Esophagus muscularis mucosa (tissue), 4 donors: ENCODE measurements at regions not wholly inside any gene's neighbourhood (a gene's known extent, or its start where the extent isn't known, plus 50 kb on each side); places are given as distances from the start of the nearest gene placed in this dataset.
A peak's percentile ranks its signal among the peaks of the same experiment; 100 is the strongest.

Experiments used
- DNase-seq: peaks from one replicate; pipeline ENCODE4 v3.0.0-alpha.2; 2017; ENCODE audit errors: extremely low spot score
- H3K27ac ChIP-seq, 4 donors: fragments of 200-600 bp; sonication (generic); replicated peaks in 1 of 4; 1 replicate in 3 of 4; 2 replicates in 1 of 4; pipeline ENCODE4 v1.5.1; 2016 to 2019; ENCODE audit warnings: mild to moderate bottlenecking in 1 of 4
- H3K27me3 ChIP-seq, 4 donors: fragments of 200-600 bp; sonication (generic); one replicate each; pipeline versions ENCODE4 v1.5.1 to v1.6.0; 2016 to 2019
- H3K36me3 ChIP-seq, 4 donors: fragments of 200-600 bp; sonication (generic); one replicate each; pipeline ENCODE4 v1.5.1; 2016 to 2019
- H3K4me1 ChIP-seq, 4 donors: fragments of 200-600 bp; sonication (generic); one replicate each; pipeline ENCODE4 v1.5.1; 2016 to 2019
- H3K4me3 ChIP-seq, 4 donors: fragments of 200-600 bp; sonication (generic); 1 replicate in 2 of 4; 2 replicates in 2 of 4; pipeline ENCODE4 v1.5.1; 2016 to 2019; ENCODE audit warnings: mild to moderate bottlenecking in 4 of 4, moderate library complexity in 1 of 4
- H3K9me3 ChIP-seq, 4 donors: fragments of 200-600 bp; sonication (generic); 1 replicate in 3 of 4; 2 replicates in 1 of 4; pipeline ENCODE4 v1.5.1; 2016 to 2019
- EP300 ChIP-seq: sonication (generic); formaldehyde crosslinking; IDR thresholded peaks from one replicate; pipeline ENCODE4 v1.6.1; 2017; ENCODE audit warnings: antibody characterized with exemption
- POLR2A ChIP-seq: fragments of 450-650 bp; IDR thresholded peaks from one replicate; pipeline ENCODE4 v1.6.1; 2017; ENCODE audit warnings: antibody characterized with exemption, moderate library complexity, mild to moderate bottlenecking, low read depth
- POLR2AphosphoS5 ChIP-seq, 2 donors: sonication (generic); formaldehyde crosslinking; IDR thresholded peaks; one replicate each; pipeline ENCODE4 v1.6.1; 2017; ENCODE audit warnings: antibody characterized with exemption in 2 of 2
- WGBS: methylation state at CpG from one replicate; pipeline ENCODE4 v1.1.5; 2018; 5-methylcytosine and 5-hydroxymethylcytosine counted together
- intact Hi-C: fragments of 100-400 bp; cut with DNase I; formaldehyde crosslinking; loops from one replicate; pipeline ENCODE4 v1.15.1; 2023
- TF ChIP-seq, protein P1 (sequence below), 3 experiments: fragments of 200-600 bp in 2 of 3; fragments of 450-650 bp in 1 of 3; sonication (generic) in 2 of 3; IDR thresholded peaks; one replicate each; pipeline ENCODE4 v1.5.1; 2017 to 2019; ENCODE audit warnings: antibody characterized with exemption in 3 of 3, mild to moderate bottlenecking in 2 of 3, moderate library complexity in 1 of 3

DNA sequence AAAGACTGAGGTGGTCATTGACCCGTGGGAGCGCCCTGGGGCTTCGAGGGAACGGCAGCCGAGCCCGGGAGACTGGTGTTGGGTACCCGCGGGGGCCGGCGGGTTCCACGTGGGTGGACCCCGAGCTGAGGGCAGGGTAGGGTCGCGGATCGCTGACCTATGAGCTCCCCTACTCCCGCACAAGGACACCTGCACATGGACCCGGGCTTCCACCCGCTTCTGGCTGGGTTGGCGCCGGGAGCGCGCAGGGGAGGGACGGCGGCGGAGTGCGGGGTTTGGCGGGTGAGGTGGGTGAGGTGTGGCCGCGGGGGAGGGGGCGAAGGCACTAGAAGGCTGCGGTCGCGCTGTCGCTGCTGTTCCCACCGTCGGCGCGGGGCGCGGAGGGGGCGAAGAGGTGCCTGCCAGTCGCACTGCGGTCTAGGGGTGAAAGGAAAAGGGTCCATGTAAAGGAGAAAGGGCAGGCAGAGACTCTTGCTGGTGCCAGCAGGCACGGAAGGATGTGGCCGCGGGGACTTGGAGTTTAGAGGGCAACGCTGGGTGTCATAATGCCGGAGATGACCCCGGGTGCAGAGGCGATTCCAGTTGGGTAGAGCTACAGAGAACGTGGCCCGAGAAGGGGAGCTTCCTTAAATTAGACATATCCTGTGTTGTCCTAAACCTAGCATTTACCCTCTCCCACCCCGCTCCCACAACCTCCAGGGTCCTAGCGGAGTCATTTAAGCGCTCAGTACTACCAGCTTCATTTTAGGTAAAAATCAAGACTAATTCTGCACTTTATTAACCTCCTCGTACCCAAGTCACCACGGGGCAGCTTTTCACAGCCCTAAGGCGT is 245.9 kb upstream of the TOPAZ1 start:
- Histone ChIP-seq H3K27ac (no peak overlapping the region), H3K27me3 (peaks cover 14 to 100% (median 62%) of the 10 kb centered on the region in 4 donors), H3K4me1 (peaks cover 47 to 53% (median 53%) of the 10 kb centered on the region in 4 donors), H3K9me3 (peaks cover 0 to 17% (median 9%) of the 10 kb centered on the region in 4 donors), H3K4me3 (peak overlapping the region; percentile 35 to 58 (median 44)), H3K36me3 (no peaks in the 10 kb centered on the region)
- intact Hi-C loops = no loop called here
- no peak for DNase-seq
- WGBS = 8% methylated on average over 24 of the region's 58 CpGs
- TF ChIP-seq EP300 (no peak), POLR2AphosphoS5 (IDR thresholded peaks at IDR 0.05) (no peak), POLR2A (no peak)
- TF ChIP-seq, protein P1, sequence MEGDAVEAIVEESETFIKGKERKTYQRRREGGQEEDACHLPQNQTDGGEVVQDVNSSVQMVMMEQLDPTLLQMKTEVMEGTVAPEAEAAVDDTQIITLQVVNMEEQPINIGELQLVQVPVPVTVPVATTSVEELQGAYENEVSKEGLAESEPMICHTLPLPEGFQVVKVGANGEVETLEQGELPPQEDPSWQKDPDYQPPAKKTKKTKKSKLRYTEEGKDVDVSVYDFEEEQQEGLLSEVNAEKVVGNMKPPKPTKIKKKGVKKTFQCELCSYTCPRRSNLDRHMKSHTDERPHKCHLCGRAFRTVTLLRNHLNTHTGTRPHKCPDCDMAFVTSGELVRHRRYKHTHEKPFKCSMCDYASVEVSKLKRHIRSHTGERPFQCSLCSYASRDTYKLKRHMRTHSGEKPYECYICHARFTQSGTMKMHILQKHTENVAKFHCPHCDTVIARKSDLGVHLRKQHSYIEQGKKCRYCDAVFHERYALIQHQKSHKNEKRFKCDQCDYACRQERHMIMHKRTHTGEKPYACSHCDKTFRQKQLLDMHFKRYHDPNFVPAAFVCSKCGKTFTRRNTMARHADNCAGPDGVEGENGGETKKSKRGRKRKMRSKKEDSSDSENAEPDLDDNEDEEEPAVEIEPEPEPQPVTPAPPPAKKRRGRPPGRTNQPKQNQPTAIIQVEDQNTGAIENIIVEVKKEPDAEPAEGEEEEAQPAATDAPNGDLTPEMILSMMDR (IDR thresholded peaks at IDR 0.05) = no peak

DNA sequence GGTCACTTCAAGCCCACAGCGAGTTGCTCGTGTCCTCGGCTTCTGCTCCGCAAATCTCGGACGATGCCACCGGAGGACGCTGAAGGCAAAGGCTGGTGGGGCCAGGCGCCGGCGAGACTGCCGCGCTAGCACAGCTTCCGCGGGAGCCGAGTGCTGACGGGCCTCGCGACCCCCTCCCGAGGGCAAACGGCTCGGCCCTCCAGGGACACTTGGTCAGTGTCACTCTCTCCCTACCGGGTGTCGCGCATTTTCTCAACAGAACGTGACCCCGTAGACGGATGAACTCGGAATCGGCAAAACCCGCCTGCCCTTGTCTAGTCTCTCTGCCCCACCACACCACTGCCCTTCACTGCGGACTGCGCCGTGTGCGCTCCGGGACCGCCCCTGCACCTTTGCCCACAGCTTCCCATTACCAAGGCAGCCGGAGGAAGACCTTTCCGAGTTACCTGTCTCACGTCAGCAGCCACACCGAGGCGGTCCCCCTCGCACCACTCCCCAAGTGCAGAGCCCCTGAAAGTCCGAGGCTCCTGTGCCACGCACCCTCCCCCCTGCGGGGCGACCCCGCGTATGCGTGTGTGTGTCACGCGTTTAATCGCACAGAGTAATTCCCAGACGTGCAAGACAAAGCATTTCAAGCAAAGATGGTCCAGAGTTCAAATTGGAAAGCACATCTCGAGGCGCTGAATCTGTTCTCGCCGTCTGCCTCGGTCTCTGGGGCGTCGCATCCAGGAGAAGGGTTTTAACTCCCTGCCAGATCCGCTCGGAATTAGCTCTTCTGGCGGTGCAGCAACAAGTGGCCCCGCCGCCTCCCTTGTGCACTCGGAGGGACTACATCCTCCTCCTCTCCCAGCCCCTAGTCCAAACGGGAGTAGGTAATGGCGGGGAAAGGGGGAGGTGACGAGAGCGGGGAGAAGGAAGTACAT is 245.0 kb upstream of the TOPAZ1 start:
- WGBS = 1% methylated on average over 38 of the region's 71 CpGs
- Histone ChIP-seq H3K36me3 (no peaks in the 10 kb centered on the region), H3K9me3 (peaks cover 0 to 13% (median 1%) of the 10 kb centered on the region in 4 donors), H3K27me3 (peaks cover 14 to 100% (median 63%) of the 10 kb centered on the region in 4 donors), H3K4me1 (peaks cover 47 to 53% (median 53%) of the 10 kb centered on the region in 4 donors), H3K4me3 (peak overlapping the region; percentile 19 to 58 (median 43)), H3K27ac (no peak overlapping the region)
- intact Hi-C loops = no loop called here
- TF ChIP-seq, protein P1 (IDR thresholded peaks at IDR 0.05) = no peak
- no peak for TF ChIP-seq POLR2A
- no peak for TF ChIP-seq EP300
- TF ChIP-seq POLR2AphosphoS5 (IDR thresholded peaks at IDR 0.05) = no peak
- DNase-seq = no peak

DNA sequence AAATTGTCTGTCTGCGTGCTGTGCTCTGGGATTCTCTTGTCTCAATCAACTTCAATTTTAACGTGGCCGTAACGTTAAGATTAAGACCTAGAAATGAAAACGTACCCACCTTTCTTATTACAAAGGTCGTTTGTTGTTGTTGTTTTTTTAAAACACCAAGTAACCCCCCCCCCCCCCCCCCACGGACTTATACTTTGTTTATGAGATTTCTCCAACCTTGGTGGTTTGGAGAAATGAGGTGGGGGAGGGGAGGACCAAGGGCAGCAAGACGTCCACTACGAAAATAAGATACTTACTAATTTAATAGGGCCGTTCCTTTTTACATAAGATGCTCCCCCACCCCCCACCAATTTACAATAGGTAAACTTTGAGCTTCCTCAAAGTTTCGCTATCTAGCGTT is 244.4 kb upstream of the TOPAZ1 start:
- intact Hi-C loops = no loop called here
- Histone ChIP-seq H3K9me3 (peaks cover 0 to 7% (median 0%) of the 10 kb centered on the region in 4 donors), H3K4me3 (peak overlapping the region in 3 of 4 donors; percentile 35 to 62 (median 58)), H3K27ac (no peak overlapping the region), H3K27me3 (peaks cover 14 to 99% (median 63%) of the 10 kb centered on the region in 4 donors), H3K4me1 (peaks cover 47 to 53% (median 53%) of the 10 kb centered on the region in 4 donors), H3K36me3 (no peaks in the 10 kb centered on the region)
- DNase-seq = no peak
- TF ChIP-seq, protein P1 (IDR thresholded peaks at IDR 0.05) = no peak
- TF ChIP-seq EP300 (no peak), POLR2A (no peak), POLR2AphosphoS5 (IDR thresholded peaks at IDR 0.05) (no peak)
- WGBS = 7% methylated on average over 12 of the region's 12 CpGs

DNA sequence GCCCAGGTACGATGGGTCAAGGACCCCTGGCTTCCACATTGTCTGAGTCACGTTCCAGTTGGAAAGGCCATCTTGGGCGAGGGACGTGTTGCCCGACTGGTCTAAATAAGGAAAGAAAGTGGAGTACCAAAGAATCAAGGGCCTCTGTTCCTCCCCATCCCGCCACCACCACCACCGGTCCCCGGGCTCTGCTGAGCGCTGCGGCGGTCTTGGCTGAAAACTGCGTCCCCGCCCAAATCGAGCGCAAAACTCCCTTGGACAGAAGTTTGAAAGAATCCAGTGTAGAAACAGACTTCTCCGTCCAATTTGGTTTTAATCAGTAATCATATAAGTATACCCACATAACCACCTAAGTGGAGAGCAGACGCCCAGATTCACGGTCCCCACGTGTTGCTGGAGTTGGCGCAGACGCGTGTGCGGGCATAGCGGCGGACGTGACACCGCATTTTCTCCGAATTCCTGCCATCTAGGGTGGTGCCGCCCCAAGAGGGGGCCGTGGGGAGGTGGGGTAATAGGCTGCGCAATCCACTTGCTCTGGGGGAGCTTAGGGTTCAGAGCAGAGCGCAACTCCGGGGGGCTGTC is 243.8 kb upstream of the TOPAZ1 start:
- peaks cover 47 to 53% (median 53%) of the 10 kb centered on the region in 4 donors for H3K4me1 ChIP-seq
- intact Hi-C loops = no loop called here
- TF ChIP-seq EP300 (no peak), POLR2AphosphoS5 (IDR thresholded peaks at IDR 0.05) (no peak), POLR2A (no peak)
- TF ChIP-seq, protein P1 (IDR thresholded peaks at IDR 0.05) = no peak
- 13% methylated on average over 26 of the region's 33 CpGs for WGBS
- peaks cover 14 to 99% (median 64%) of the 10 kb centered on the region in 4 donors for H3K27me3 ChIP-seq
- peaks cover 0 to 2% (median 0%) of the 10 kb centered on the region in 4 donors for H3K9me3 ChIP-seq
- H3K36me3 ChIP-seq = no peaks in the 10 kb centered on the region
- peak overlapping the region; percentile 53 to 62 (median 58) for H3K4me3 ChIP-seq
- no peak overlapping the region for H3K27ac ChIP-seq
- DNase-seq = no peak
